ENCODE measurements at regions not wholly inside any gene's neighbourhood (a gene's known extent, or its start where the extent isn't known, plus 50 kb on each side); places are given as distances from the start of the nearest gene placed in this dataset.

DNA sequence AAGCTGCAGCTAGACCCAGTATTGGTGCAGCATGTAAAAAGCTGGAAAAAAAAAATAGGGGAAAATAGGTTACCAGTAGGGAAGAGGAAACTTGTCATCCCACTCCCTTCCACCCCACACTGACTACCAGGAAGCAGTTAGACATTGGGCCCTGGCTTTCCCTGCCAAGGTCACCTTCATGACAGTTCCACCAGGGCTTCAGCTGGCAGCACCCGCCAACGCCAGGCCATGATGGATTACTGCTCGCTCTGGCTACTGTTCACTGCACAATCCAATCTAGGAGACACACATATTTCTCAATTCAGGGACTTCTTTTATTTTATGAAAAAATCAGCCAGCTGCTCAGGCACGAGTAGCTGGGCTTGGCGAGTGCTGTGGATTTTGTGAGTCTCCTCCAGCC lies 127.7 kb downstream of the DMRTA2 start:
- TF ChIP-seq, protein P1, sequence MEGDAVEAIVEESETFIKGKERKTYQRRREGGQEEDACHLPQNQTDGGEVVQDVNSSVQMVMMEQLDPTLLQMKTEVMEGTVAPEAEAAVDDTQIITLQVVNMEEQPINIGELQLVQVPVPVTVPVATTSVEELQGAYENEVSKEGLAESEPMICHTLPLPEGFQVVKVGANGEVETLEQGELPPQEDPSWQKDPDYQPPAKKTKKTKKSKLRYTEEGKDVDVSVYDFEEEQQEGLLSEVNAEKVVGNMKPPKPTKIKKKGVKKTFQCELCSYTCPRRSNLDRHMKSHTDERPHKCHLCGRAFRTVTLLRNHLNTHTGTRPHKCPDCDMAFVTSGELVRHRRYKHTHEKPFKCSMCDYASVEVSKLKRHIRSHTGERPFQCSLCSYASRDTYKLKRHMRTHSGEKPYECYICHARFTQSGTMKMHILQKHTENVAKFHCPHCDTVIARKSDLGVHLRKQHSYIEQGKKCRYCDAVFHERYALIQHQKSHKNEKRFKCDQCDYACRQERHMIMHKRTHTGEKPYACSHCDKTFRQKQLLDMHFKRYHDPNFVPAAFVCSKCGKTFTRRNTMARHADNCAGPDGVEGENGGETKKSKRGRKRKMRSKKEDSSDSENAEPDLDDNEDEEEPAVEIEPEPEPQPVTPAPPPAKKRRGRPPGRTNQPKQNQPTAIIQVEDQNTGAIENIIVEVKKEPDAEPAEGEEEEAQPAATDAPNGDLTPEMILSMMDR (conservative IDR thresholded peaks at IDR 0.05; ENCODE audit: low read depth in 2 of 2) = no peak
- TF ChIP-seq ZNF331 (CRISPR knock-in tag; IDR thresholded peaks at IDR 0.05; ENCODE audit: low read depth) = no peak

All from GM23338 (cell line).